ENCODE measurements at regions not wholly inside any gene's neighbourhood (a gene's known extent, or its start where the extent isn't known, plus 50 kb on each side); places are given as distances from the start of the nearest gene placed in this dataset.

- no peak for TF ChIP-seq CTCF (conservative IDR thresholded peaks at IDR 0.05; ENCODE audit: low read length)
- TF ChIP-seq EZH2phosphoT487 (IDR thresholded peaks at IDR 0.05; ENCODE audit: borderline replicate concordance, low read depth, low read length) = no peak
- POLR2A ChIA-PET = interaction anchor here (0.6 to 0.7 kb wide), 3 partner anchors 9 to 270 kb away, joined by 3 to 6 read pairs (median 3); no protein-coding TSS in a partner anchor
- BruUV-seq (replicated peaks) = no TSS peak
Observed at GRCh38 chr5:73284985-73285384, 112.0 kb downstream of the TMEM174 start.

GRCh38 chr5:73284220-73284795 is 111.3 kb downstream of the TMEM174 start:
- BruUV-seq (replicated peaks) = no TSS peak
- DNase-seq (ENCODE audit: low spot score) = no peak
- CTCF ChIA-PET (ENCODE audit: unreplicated experiment) = interaction anchor here (1.0 kb wide), 1 partner anchor 9 kb away, joined by 7 read pairs; no protein-coding TSS in a partner anchor

More at GRCh38 chr5:73284985-73285384, 112.0 kb downstream of the TMEM174 start:
- H3K4me1 ChIP-seq (ENCODE audit: insufficient read depth, low read length, poor library complexity, severe bottlenecking) = no peaks in the 10 kb centered on the region
- no peak overlapping the region for H2AFZ ChIP-seq (ENCODE audit: low read length)
- no peaks in the 10 kb centered on the region for H3K36me3 ChIP-seq (ENCODE audit: insufficient read depth, low read length)
- no peaks in the 10 kb centered on the region for H3K9me2 ChIP-seq (ENCODE audit: insufficient read depth, low read length)
- no peaks in the 10 kb centered on the region for H3K79me2 ChIP-seq (ENCODE audit: insufficient read depth, low read depth, low read length)
- H3K9me3 ChIP-seq (ENCODE audit: low read length) = no peaks in the 10 kb centered on the region
- no peak overlapping the region for H3K4me3 ChIP-seq (ENCODE audit: low read depth, low read length, poor library complexity, severe bottlenecking)
- no peak overlapping the region for H3K27ac ChIP-seq (ENCODE audit: low read depth, low read length, poor library complexity, severe bottlenecking)
- H4K20me1 ChIP-seq (ENCODE audit: insufficient read depth, low read length) = no peaks in the 10 kb centered on the region
- H3K4me2 ChIP-seq (ENCODE audit: low read length) = no peak overlapping the region
- no peak for DNase-seq (ENCODE audit: low spot score)
- CTCF ChIA-PET (ENCODE audit: unreplicated experiment) = no interaction called here
- intact Hi-C loops (cut with micrococcal nuclease; ENCODE audit: unreplicated experiment) = no loop called here

More at GRCh38 chr5:73284220-73284795, 111.3 kb downstream of the TMEM174 start:
- Histone ChIP-seq H3K9me2 (ENCODE audit: insufficient read depth, low read length) (no peaks in the 10 kb centered on the region), H3K36me3 (ENCODE audit: insufficient read depth, low read length) (no peaks in the 10 kb centered on the region), H3K79me2 (ENCODE audit: insufficient read depth, low read depth, low read length) (no peaks in the 10 kb centered on the region), H2AFZ (ENCODE audit: low read length) (no peak overlapping the region), H3K4me1 (ENCODE audit: insufficient read depth, low read length, poor library complexity, severe bottlenecking) (no peaks in the 10 kb centered on the region), H4K20me1 (ENCODE audit: insufficient read depth, low read length) (no peaks in the 10 kb centered on the region), H3K4me2 (ENCODE audit: low read length) (no peak overlapping the region), H3K4me3 (ENCODE audit: low read depth, low read length, poor library complexity, severe bottlenecking) (no peak overlapping the region), H3K9me3 (ENCODE audit: low read length) (no peaks in the 10 kb centered on the region), H3K27ac (ENCODE audit: low read depth, low read length, poor library complexity, severe bottlenecking) (no peak overlapping the region)
- TF ChIP-seq EZH2phosphoT487 (IDR thresholded peaks at IDR 0.05; ENCODE audit: borderline replicate concordance, low read depth, low read length) (no peak), CTCF (conservative IDR thresholded peaks at IDR 0.05; ENCODE audit: low read length) (no peak)
- intact Hi-C loops (cut with micrococcal nuclease; ENCODE audit: unreplicated experiment) = no loop called here
- POLR2A ChIA-PET = interaction anchor here (0.6 kb wide), 2 partner anchors 127 to 222 kb away, joined by 3 to 4 read pairs; no protein-coding TSS in a partner anchor
